ENCODE measurements at regions not wholly inside any gene's neighbourhood (a gene's known extent, or its start where the extent isn't known, plus 50 kb on each side); places are given as distances from the start of the nearest gene placed in this dataset.

- Histone ChIP-seq H3K4me3 (no peak overlapping the region), H3K9ac (ENCODE audit: insufficient read length) (no peak overlapping the region), H3K27ac (no peak overlapping the region), H3K36me3 (ENCODE audit: insufficient read depth, low read length) (no peaks in the 10 kb centered on the region), H3K9me3 (ENCODE audit: low read depth, low read length) (no peaks in the 10 kb centered on the region)
- peak; percentile 83 for TF ChIP-seq FOXP2 (optimal IDR thresholded peaks at IDR 0.05; ENCODE audit: control extremely low read depth, extremely low read length, insufficient read depth)
- TF ChIP-seq EZH2 (IDR thresholded peaks at IDR 0.05): no peak
- no peak for TF ChIP-seq POLR2AphosphoS5 (IDR thresholded peaks at IDR 0.05; ENCODE audit: borderline replicate concordance, low read depth, low read length)
- DNase-seq (ENCODE audit: low read depth, low spot score): peak; percentile 91
These were observed 1272.2 kb upstream of the LRRTM1 start for GRCh38 chr2:81576713-81577112.

- no peak for DNase-seq (ENCODE audit: low read depth, low spot score)
- no peak for TF ChIP-seq FOXP2 (optimal IDR thresholded peaks at IDR 0.05; ENCODE audit: control extremely low read depth, extremely low read length, insufficient read depth)
- TF ChIP-seq POLR2AphosphoS5 (IDR thresholded peaks at IDR 0.05; ENCODE audit: borderline replicate concordance, low read depth, low read length): no peak
- TF ChIP-seq EZH2 (IDR thresholded peaks at IDR 0.05): no peak
These were observed 1246.6 kb upstream of the LRRTM1 start for GRCh38 chr2:81551040-81551634.

GRCh38 chr2:81550277-81550676 lies 1245.7 kb upstream of the LRRTM1 start:
- Histone ChIP-seq H3K27ac (no peak overlapping the region), H3K9me3 (ENCODE audit: low read depth, low read length) (no peaks in the 10 kb centered on the region), H3K9ac (ENCODE audit: insufficient read length) (no peak overlapping the region), H3K36me3 (ENCODE audit: insufficient read depth, low read length) (no peaks in the 10 kb centered on the region), H3K4me3 (no peak overlapping the region)
- no peak for DNase-seq (ENCODE audit: low read depth, low spot score)
- no peak for TF ChIP-seq POLR2AphosphoS5 (IDR thresholded peaks at IDR 0.05; ENCODE audit: borderline replicate concordance, low read depth, low read length)
- TF ChIP-seq EZH2 (IDR thresholded peaks at IDR 0.05): no peak
- TF ChIP-seq FOXP2 (optimal IDR thresholded peaks at IDR 0.05; ENCODE audit: control extremely low read depth, extremely low read length, insufficient read depth): no peak

More at GRCh38 chr2:81551040-81551634, 1246.6 kb upstream of the LRRTM1 start:
- Histone ChIP-seq H3K36me3 (ENCODE audit: insufficient read depth, low read length) (no peaks in the 10 kb centered on the region), H3K9me3 (ENCODE audit: low read depth, low read length) (no peaks in the 10 kb centered on the region), H3K9ac (ENCODE audit: insufficient read length) (no peak overlapping the region), H3K27ac (no peak overlapping the region), H3K4me3 (no peak overlapping the region)

DNA sequence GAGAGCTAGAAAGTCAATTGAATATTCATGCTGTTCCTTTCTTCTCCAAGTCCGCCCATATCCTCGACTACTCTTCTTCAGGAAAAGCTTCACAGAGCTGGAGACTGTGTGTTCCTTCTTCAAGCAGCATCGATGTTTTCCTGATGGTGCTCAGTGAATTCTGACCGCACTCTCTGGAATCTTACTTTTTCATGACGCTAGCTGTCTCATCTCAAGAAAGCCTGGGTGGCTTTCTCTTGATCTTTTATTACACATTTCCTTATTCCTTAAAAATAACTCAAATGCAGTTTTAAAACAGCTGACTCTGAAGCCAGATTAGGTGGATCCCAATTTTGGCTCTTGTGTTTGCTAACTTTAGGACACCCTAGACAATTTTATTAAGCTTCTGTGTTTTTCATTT lies 1245.1 kb upstream of the LRRTM1 start:
- DNase-seq (ENCODE audit: low read depth, low spot score): no peak
- no peak overlapping the region for H3K27ac ChIP-seq
- H3K36me3 ChIP-seq (ENCODE audit: insufficient read depth, low read length): no peaks in the 10 kb centered on the region
- H3K9ac ChIP-seq (ENCODE audit: insufficient read length): no peak overlapping the region
- no peak overlapping the region for H3K4me3 ChIP-seq
- TF ChIP-seq FOXP2 (optimal IDR thresholded peaks at IDR 0.05; ENCODE audit: control extremely low read depth, extremely low read length, insufficient read depth): no peak
- TF ChIP-seq EZH2 (IDR thresholded peaks at IDR 0.05): no peak
- TF ChIP-seq POLR2AphosphoS5 (IDR thresholded peaks at IDR 0.05; ENCODE audit: borderline replicate concordance, low read depth, low read length): no peak
- H3K9me3 ChIP-seq (ENCODE audit: low read depth, low read length): no peaks in the 10 kb centered on the region

DNA sequence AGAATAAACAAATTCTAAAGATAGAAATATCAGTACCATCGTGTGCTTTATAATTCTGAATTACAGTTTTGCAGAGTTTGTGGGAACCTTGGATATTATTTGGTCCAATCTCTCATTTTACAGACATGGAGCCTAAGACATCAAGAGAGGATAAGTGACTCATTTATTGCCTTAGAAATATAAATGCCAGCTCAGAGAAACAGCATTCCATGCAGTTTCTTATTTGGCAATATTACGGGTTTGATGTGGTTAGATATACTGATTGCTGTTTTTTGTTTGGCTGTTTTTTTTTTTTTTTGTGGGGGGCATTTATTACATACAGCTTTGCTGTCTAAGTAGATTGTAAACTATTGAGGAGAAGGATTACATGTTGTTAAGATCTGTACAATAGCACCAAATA lies 1241.1 kb upstream of the LRRTM1 start:
- H3K27ac ChIP-seq: no peak overlapping the region
- no peak for DNase-seq (ENCODE audit: low read depth, low spot score)
- no peaks in the 10 kb centered on the region for H3K9me3 ChIP-seq (ENCODE audit: low read depth, low read length)
- H3K9ac ChIP-seq (ENCODE audit: insufficient read length): no peak overlapping the region
- no peaks in the 10 kb centered on the region for H3K36me3 ChIP-seq (ENCODE audit: insufficient read depth, low read length)
- TF ChIP-seq FOXP2 (optimal IDR thresholded peaks at IDR 0.05; ENCODE audit: control extremely low read depth, extremely low read length, insufficient read depth): no peak
- TF ChIP-seq EZH2 (IDR thresholded peaks at IDR 0.05): no peak
- TF ChIP-seq POLR2AphosphoS5 (IDR thresholded peaks at IDR 0.05; ENCODE audit: borderline replicate concordance, low read depth, low read length): no peak
- H3K4me3 ChIP-seq: no peak overlapping the region

- no peak overlapping the region for H3K9ac ChIP-seq (ENCODE audit: insufficient read length)
- H3K27ac ChIP-seq: no peak overlapping the region
- TF ChIP-seq FOXP2 (optimal IDR thresholded peaks at IDR 0.05; ENCODE audit: control extremely low read depth, extremely low read length, insufficient read depth) (no peak), POLR2AphosphoS5 (IDR thresholded peaks at IDR 0.05; ENCODE audit: borderline replicate concordance, low read depth, low read length) (no peak), EZH2 (IDR thresholded peaks at IDR 0.05) (no peak)
- DNase-seq (ENCODE audit: low read depth, low spot score): no peak
- no peak overlapping the region for H3K4me3 ChIP-seq
- H3K36me3 ChIP-seq (ENCODE audit: insufficient read depth, low read length): no peaks in the 10 kb centered on the region
- H3K9me3 ChIP-seq (ENCODE audit: low read depth, low read length): no peaks in the 10 kb centered on the region
These were observed 1237.6 kb upstream of the LRRTM1 start for GRCh38 chr2:81542119-81542518.

DNA sequence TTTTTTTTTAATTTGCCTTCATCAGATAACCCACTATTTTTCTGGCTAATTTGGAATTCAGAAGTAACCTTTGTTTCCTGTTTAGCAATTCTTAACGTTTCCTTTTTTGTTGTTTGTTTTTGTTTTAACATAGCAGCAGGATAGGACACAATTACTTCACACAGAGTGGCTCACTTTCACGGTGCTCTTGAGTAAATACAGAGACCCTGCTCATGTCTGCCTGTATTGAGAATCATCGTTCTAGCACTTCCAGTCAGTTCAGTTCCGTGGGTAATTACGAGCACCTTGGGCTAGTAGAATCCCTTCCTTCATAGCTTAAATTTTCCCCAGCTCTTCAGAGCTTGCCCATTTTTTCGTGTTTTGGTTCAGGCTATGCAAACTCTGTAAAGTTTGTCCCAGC lies 1225.4 kb upstream of the LRRTM1 start:
- TF ChIP-seq FOXP2 (optimal IDR thresholded peaks at IDR 0.05; ENCODE audit: control extremely low read depth, extremely low read length, insufficient read depth) (no peak), POLR2AphosphoS5 (IDR thresholded peaks at IDR 0.05; ENCODE audit: borderline replicate concordance, low read depth, low read length) (no peak), EZH2 (IDR thresholded peaks at IDR 0.05) (no peak)
- Histone ChIP-seq H3K9me3 (ENCODE audit: low read depth, low read length) (no peaks in the 10 kb centered on the region), H3K4me3 (no peak overlapping the region), H3K27ac (no peak overlapping the region), H3K9ac (ENCODE audit: insufficient read length) (no peak overlapping the region), H3K36me3 (ENCODE audit: insufficient read depth, low read length) (no peaks in the 10 kb centered on the region)
- no peak for DNase-seq (ENCODE audit: low read depth, low spot score)

GRCh38 chr2:81528852-81529480 lies 1224.4 kb upstream of the LRRTM1 start:
- Histone ChIP-seq H3K36me3 (ENCODE audit: insufficient read depth, low read length) (no peaks in the 10 kb centered on the region), H3K27ac (no peak overlapping the region), H3K9me3 (ENCODE audit: low read depth, low read length) (no peaks in the 10 kb centered on the region), H3K9ac (ENCODE audit: insufficient read length) (no peak overlapping the region), H3K4me3 (no peak overlapping the region)
- no peak for DNase-seq (ENCODE audit: low read depth, low spot score)
- no peak for TF ChIP-seq FOXP2 (optimal IDR thresholded peaks at IDR 0.05; ENCODE audit: control extremely low read depth, extremely low read length, insufficient read depth)
- no peak for TF ChIP-seq POLR2AphosphoS5 (IDR thresholded peaks at IDR 0.05; ENCODE audit: borderline replicate concordance, low read depth, low read length)
- TF ChIP-seq EZH2 (IDR thresholded peaks at IDR 0.05): no peak

All from SK-N-MC (cell line).